Activated B cell treated with CpG ODN at 0.5 μM for 24 hours (primary cell): ENCODE measurements at regions not wholly inside any gene's neighbourhood (a gene's known extent, or its start where the extent isn't known, plus 50 kb on each side); places are given as distances from the start of the nearest gene placed in this dataset.

ENCODE experiments used
- ATAC-seq: fragments of 200-7000 bp; cut with Tn5 transposase; one replicate; pipeline ENCODE4 v1.10.0; 2021; ENCODE audit warnings: low read depth, mild to moderate bottlenecking, moderate library complexity
- CTCF ChIA-PET: fragments of 350-600 bp; sonication (Branson Sonifier 250); formaldehyde crosslinking; loops from one replicate; lab custom pipeline; 2021; ENCODE audit warnings: antibody characterized with exemption; lab: Charles Lee
- POLR2A ChIA-PET: fragments of 350-600 bp; sonication (Branson Sonifier 250); formaldehyde crosslinking; loops from one replicate; lab custom pipeline; 2021; ENCODE audit warnings: antibody characterized with exemption; lab: Charles Lee
- DNase-seq: peaks from one replicate; pipeline ENCODE4 v3.0.0; 2022
- H3K27ac Mint-ChIP-seq: one replicate; pipeline ENCODE4 v1.8.0; 2020; ENCODE audit warnings: mixed read lengths
- H3K27me3 Mint-ChIP-seq: one replicate; pipeline ENCODE4 v1.8.0; 2021; ENCODE audit warnings: mixed read lengths
- H3K36me3 Mint-ChIP-seq: one replicate; pipeline ENCODE4 v1.8.0; 2021; ENCODE audit warnings: low read depth, mixed read lengths
- H3K4me1 Mint-ChIP-seq: one replicate; pipeline ENCODE4 v1.8.0; 2021; ENCODE audit warnings: mixed read lengths
- H3K4me3 Mint-ChIP-seq: one replicate; pipeline ENCODE4 v1.8.0; 2020; ENCODE audit warnings: mild to moderate bottlenecking, mixed read lengths
- H3K9me3 Mint-ChIP-seq: one replicate; pipeline ENCODE4 v1.8.0; 2020; ENCODE audit warnings: mixed read lengths
- CTCF ChIP-seq: fragments of 200-600 bp; IDR thresholded peaks from one replicate; pipeline ENCODE4 v1.8.0; 2022; ENCODE audit warnings: antibody characterized with exemption, mild to moderate bottlenecking
- intact Hi-C: fragments of 100-400 bp; cut with micrococcal nuclease; formaldehyde crosslinking; loops from one replicate; pipeline ENCODE4 v1.15.1; 2024

DNA sequence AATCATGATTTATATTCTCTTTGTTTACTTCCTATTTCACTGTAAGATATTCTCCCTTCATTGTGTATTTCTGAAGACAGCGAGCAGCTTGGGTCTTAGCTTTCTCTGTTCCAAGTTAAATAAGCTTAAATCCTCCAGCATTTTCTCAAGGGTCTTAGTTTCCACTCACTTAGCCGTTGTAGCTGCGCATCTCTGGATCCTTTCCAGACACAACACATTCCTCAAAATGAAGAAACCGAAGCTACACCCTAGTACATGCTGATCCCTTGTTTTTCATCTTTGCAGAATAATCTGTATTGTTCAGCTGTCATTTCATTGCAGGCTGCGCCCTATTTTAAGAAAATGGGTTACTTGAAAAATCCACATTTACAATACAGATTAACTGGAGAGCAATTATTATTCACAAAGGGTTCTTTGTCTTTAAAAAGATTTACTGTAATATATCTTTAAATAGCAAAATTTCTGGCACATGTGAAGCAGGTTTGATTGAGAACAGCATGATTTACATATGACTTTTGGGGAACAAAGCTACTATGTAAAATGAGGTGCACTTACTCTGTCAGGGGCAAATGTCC, 375.8 kb downstream of the QKI start:
- DNase-seq (no peak), ATAC-seq (no peak)
- intact Hi-C loops = no loop called here
- H3K4me3 Mint-ChIP-seq = no peak overlapping the region
- H3K9me3 Mint-ChIP-seq = peaks cover 2% of the 10 kb centered on the region
- H3K27ac Mint-ChIP-seq = no peak overlapping the region
- CTCF ChIA-PET = no interaction called here
- H3K4me1 Mint-ChIP-seq = no peaks in the 10 kb centered on the region
- peaks cover 15% of the 10 kb centered on the region for H3K27me3 Mint-ChIP-seq
- H3K36me3 Mint-ChIP-seq = no peaks in the 10 kb centered on the region
- TF ChIP-seq CTCF = no peak
- POLR2A ChIA-PET = no interaction called here

DNA sequence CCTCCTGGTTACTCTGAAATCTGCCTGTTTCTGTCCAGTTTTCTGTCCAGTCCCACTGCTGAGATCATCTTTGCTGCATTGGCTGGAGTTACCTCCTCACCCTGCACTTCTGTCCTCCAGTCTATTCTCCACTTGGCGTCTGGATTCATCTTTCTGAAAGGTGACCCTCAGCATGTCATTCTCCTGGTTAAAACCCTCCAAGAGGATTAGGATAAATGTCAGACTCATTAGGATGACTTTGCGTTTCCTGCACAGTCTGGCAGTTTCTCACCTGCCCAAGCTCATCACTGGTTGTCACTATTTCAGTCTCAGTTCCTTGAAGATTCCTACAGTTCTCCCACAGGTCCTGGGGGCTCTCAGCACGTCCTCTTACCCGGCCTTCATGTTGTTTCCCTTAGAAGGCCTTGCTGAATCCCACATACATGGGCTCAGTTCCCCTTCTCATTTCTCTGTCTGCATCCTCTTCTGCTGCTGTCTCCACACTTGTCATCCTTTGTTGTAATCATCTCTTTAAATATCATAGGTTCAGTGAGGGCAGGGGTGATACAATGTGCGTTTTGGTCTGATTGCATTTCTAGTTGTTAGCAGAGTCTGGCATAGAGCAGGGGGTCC, 374.8 kb downstream of the QKI start:
- intact Hi-C loops = loop anchor here (10.0 kb wide), 1 partner anchor 215 kb away; no protein-coding TSS in a partner anchor
- TF ChIP-seq CTCF = no peak
- Mint-ChIP-seq H3K4me3 (no peak overlapping the region), H3K27me3 (peaks cover 13% of the 10 kb centered on the region), H3K9me3 (no peaks in the 10 kb centered on the region), H3K27ac (no peak overlapping the region), H3K4me1 (no peaks in the 10 kb centered on the region), H3K36me3 (no peaks in the 10 kb centered on the region)
- DNase-seq = no peak
- POLR2A ChIA-PET = no interaction called here
- CTCF ChIA-PET = no interaction called here
- no peak for ATAC-seq

- ChIA-PET CTCF (interaction anchor here (1.5 kb wide), 1 partner anchor 12 kb away, joined by 5 read pairs; no protein-coding TSS in a partner anchor), POLR2A (no interaction called here)
- Mint-ChIP-seq H3K4me1 (peaks cover 11% of the 10 kb centered on the region), H3K4me3 (no peak overlapping the region), H3K36me3 (no peaks in the 10 kb centered on the region), H3K27ac (no peak overlapping the region), H3K27me3 (peaks cover 10% of the 10 kb centered on the region), H3K9me3 (no peaks in the 10 kb centered on the region)
- ATAC-seq = no peak
- intact Hi-C loops = loop anchor here (10.0 kb wide), 1 partner anchor 212 kb away; no protein-coding TSS in a partner anchor
- no peak for TF ChIP-seq CTCF
- no peak for DNase-seq
Measured at GRCh38 chr6:163786995-163787671, 372.6 kb downstream of the QKI start.

GRCh38 chr6:163782436-163783003, 368.0 kb downstream of the QKI start:
- POLR2A ChIA-PET = interaction anchor here (0.6 kb wide), 1 partner anchor 110 kb away, joined by 4 read pairs; no protein-coding TSS in a partner anchor
- TF ChIP-seq CTCF = no peak
- ATAC-seq = no peak
- Mint-ChIP-seq H3K27ac (no peak overlapping the region), H3K27me3 (no peaks in the 10 kb centered on the region), H3K36me3 (no peaks in the 10 kb centered on the region), H3K4me1 (peaks cover 12% of the 10 kb centered on the region), H3K4me3 (peak overlapping the region; percentile 40), H3K9me3 (no peaks in the 10 kb centered on the region)
- CTCF ChIA-PET = no interaction called here
- intact Hi-C loops = loop anchor here (10.0 kb wide), 1 partner anchor 208 kb away; no protein-coding TSS in a partner anchor
- no peak for DNase-seq

- H3K9me3 Mint-ChIP-seq = no peaks in the 10 kb centered on the region
- no peak overlapping the region for H3K27ac Mint-ChIP-seq
- peaks cover 12% of the 10 kb centered on the region for H3K4me1 Mint-ChIP-seq
- no peak overlapping the region for H3K4me3 Mint-ChIP-seq
- DNase-seq (no peak), ATAC-seq (no peak)
- intact Hi-C loops = loop anchor here (10.0 kb wide), 1 partner anchor 206 kb away; no protein-coding TSS in a partner anchor
- no peaks in the 10 kb centered on the region for H3K36me3 Mint-ChIP-seq
- ChIA-PET CTCF (no interaction called here), POLR2A (no interaction called here)
- no peak for TF ChIP-seq CTCF
- H3K27me3 Mint-ChIP-seq = no peaks in the 10 kb centered on the region
Measured at GRCh38 chr6:163780994-163781393, 366.5 kb downstream of the QKI start.
